Pancreas (tissue), 10 donors: ENCODE measurements at regions not wholly inside any gene's neighbourhood (a gene's known extent, or its start where the extent isn't known, plus 50 kb on each side); places are given as distances from the start of the nearest gene placed in this dataset.

Experiments used
- ATAC-seq, 4 donors: fragments of 200-7000 bp; cut with Tn5 transposase; one replicate each; pipeline versions ENCODE4 v1.8.0 to v1.9.1; 2020; ENCODE audit warnings: mild to moderate bottlenecking in 4 of 4, moderate library complexity in 4 of 4
- DNase-seq, 6 donors: peaks; one replicate each; pipeline ENCODE4 v3.0.0-alpha.2; 2020
- FAIRE-seq: peaks from 2 replicates; lab custom pipeline; 2012; peaks lifted over from hg19 to GRCh38; lab: Jason Lieb, UNC
- H3K27ac ChIP-seq, 4 donors: fragments of 200-600 bp; sonication (generic); 1 replicate in 3 of 4; 2 replicates in 1 of 4; pipeline versions ENCODE4 v1.5.0 to v1.8.0; 2020
- H3K27me3 ChIP-seq, 4 donors: fragments of 200-600 bp; one replicate each; pipeline ENCODE4 v1.8.0; 2021
- H3K36me3 ChIP-seq, 3 donors: fragments of 200-600 bp; sonication (generic) in 1 of 3; one replicate each; pipeline versions ENCODE4 v1.5.0 to v1.8.0; 2020 to 2021
- H3K4me1 ChIP-seq, 3 donors: fragments of 200-600 bp; one replicate each; pipeline ENCODE4 v1.8.0; 2021
- H3K4me3 ChIP-seq, 4 donors: fragments of 200-600 bp; sonication (generic) in 2 of 4; one replicate each; pipeline versions ENCODE4 v1.5.0 to v1.8.0; 2020 to 2021
- H3K9me3 ChIP-seq, 4 donors: fragments of 200-600 bp; one replicate each; pipeline ENCODE4 v1.8.0; 2021
- WGBS, 2 donors: extraction: QIAGEN DNeasy Blood & Tissue Kit; methylation state at CpG; one replicate each; pipeline ENCODE4 v1.1.7; 2013; 5-methylcytosine and 5-hydroxymethylcytosine counted together
- intact Hi-C, 3 donors: fragments of 100-400 bp; cut with DNase I; formaldehyde crosslinking; loops; one replicate each; pipeline versions ENCODE4 v1.11.1 to v1.14.2; 2022
- TF ChIP-seq, protein P1 (sequence below), 4 donors: fragments of 200-600 bp; sonication (generic) in 3 of 4; IDR thresholded peaks; one replicate each; pipeline versions ENCODE4 v1.5.0 to v1.8.0; 2021; ENCODE audit warnings: antibody characterized with exemption in 4 of 4
- donor health status: healthy with polysubstance abuse.
- donor health status: DM: no; HTN: no; CAD: no; lungs with moderate emphysema.
- donor health status: DM: no; HTN: no; CAD: no.
- donor health status: control.
- donor health status: control.
- donor health status: Bipolar disorder and iron deficiency.
- donor health status: DM: yes; HTN: yes; CAD: no.
- donor health status: DM: no; HTN: no; CAD: no.
- donor health status: DM: no; HTN: no; CAD: no.
- donor health status: DM: yes; HTN: yes; CAD: no.

DNA sequence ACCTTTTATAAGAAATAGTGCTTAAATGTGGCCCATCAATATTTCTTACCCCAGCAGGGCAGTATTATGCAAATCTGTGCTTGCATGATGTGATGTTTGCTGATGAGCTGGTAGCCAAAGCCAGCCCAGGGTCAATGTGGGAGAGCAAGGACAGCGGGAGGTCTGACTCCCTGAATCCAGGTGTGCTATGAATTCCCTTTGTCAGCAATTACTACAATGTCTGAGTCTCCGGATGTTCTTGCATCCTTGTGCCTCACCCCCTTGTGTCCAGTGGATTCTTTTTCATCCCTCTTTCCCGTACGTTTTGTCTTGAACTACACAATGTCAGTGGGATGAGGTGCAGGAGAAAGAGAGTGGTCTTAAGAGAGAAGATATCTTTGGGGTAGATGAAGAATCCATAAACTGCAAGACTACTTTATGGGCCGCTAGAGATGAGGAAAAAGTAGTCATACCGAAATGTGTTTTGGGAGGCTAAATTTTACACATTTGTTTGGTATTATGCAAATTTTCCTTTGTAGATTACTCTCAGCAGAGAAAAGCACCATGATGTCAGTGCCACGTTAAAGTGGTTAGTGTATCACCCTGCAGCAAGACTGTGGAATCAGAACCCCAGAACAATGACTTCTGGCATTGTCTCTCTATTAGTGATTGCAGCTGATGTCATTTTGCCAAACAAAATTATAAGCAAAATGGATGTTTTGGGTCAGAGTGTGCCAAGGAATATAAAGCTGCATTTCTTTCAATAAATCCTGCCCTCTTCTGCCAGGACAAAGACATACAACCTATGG is 53.5 kb upstream of the TSHZ3 start:
- no peaks in the 10 kb centered on the region for H3K9me3 ChIP-seq
- TF ChIP-seq, protein P1, sequence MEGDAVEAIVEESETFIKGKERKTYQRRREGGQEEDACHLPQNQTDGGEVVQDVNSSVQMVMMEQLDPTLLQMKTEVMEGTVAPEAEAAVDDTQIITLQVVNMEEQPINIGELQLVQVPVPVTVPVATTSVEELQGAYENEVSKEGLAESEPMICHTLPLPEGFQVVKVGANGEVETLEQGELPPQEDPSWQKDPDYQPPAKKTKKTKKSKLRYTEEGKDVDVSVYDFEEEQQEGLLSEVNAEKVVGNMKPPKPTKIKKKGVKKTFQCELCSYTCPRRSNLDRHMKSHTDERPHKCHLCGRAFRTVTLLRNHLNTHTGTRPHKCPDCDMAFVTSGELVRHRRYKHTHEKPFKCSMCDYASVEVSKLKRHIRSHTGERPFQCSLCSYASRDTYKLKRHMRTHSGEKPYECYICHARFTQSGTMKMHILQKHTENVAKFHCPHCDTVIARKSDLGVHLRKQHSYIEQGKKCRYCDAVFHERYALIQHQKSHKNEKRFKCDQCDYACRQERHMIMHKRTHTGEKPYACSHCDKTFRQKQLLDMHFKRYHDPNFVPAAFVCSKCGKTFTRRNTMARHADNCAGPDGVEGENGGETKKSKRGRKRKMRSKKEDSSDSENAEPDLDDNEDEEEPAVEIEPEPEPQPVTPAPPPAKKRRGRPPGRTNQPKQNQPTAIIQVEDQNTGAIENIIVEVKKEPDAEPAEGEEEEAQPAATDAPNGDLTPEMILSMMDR (IDR thresholded peaks at IDR 0.05) = no peak
- DNase-seq (no peak), FAIRE-seq (no peak), ATAC-seq (no peak)
- no peaks in the 10 kb centered on the region for H3K27me3 ChIP-seq
- no peak overlapping the region for H3K4me3 ChIP-seq
- no peak overlapping the region for H3K27ac ChIP-seq
- intact Hi-C loops = no loop called here
- no peaks in the 10 kb centered on the region for H3K4me1 ChIP-seq
- 49 to 60% methylated on average over 7 of the region's 7 CpGs for WGBS, 2 donors
- no peaks in the 10 kb centered on the region for H3K36me3 ChIP-seq

DNA sequence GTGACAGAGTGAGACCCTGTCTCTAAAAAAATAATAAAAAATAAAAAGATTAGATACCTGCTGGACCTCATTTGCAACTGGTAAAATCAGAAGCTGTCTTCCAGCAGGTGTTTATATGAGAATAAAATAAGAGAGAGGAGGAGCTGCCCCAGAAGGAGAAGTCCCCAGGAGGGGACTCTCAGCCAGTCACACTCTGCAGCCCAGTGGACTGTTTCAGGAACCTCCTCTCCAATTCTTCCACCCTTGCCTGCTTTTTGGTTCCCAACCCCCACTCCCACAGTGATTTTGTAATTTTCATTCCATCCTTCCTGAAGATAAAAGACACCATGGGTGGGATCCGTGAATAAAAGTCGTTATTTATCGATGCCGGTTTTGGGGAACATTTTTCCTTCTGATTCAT is 56.9 kb upstream of the TSHZ3 start:
- intact Hi-C loops = no loop called here
- DNase-seq = no peak
- Histone ChIP-seq H3K9me3 (no peaks in the 10 kb centered on the region), H3K36me3 (no peaks in the 10 kb centered on the region), H3K27me3 (no peaks in the 10 kb centered on the region), H3K4me3 (no peak overlapping the region), H3K27ac (no peak overlapping the region), H3K4me1 (no peaks in the 10 kb centered on the region)
- ATAC-seq = no peak
- WGBS, 2 donors = 77 to 81% methylated on average over 4 of the region's 4 CpGs
- TF ChIP-seq, protein P1 (IDR thresholded peaks at IDR 0.05) = no peak
- no peak for FAIRE-seq

DNA sequence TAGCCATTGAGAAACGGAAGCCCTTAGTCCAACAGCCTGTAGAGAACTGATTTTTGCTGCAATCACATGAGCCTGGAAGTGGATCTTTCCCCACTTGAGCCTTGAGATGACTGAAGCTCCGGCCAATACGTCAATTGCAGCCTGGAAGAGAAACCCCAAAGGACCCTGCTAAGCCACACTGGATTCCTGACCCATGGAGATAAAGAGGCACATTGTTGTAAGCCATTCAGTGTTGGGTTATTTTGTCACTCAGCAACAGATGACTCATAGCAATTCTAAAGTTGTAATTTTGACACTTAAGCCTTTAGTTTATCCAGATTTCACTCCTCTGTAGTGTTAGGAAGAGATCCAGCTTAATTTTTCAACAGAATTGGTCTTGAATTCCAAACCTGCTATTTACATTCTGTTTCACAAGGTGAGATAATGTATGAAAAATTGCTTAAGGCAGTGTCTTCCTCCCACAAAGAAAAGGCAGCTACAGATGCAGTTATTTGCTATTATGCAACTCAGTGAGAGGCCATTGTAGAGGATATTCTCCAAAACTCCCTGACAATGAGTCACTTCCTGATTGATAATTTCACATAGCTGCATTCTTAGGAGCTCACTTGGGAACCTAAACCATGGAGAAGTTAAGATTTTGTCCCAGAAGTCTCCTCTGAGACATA is 59.4 kb upstream of the TSHZ3 start:
- TF ChIP-seq, protein P1 (IDR thresholded peaks at IDR 0.05) = no peak
- peak in 3 of 4 donors; percentile 35 to 60 (median 40) for ATAC-seq
- Histone ChIP-seq H3K27me3 (no peaks in the 10 kb centered on the region), H3K27ac (no peak overlapping the region), H3K9me3 (no peaks in the 10 kb centered on the region), H3K4me1 (no peaks in the 10 kb centered on the region), H3K36me3 (no peaks in the 10 kb centered on the region), H3K4me3 (no peak overlapping the region)
- DNase-seq = no peak
- no peak for FAIRE-seq
- 62 to 71% methylated on average over 3 of the region's 3 CpGs for WGBS, 2 donors
- intact Hi-C loops = no loop called here

DNA sequence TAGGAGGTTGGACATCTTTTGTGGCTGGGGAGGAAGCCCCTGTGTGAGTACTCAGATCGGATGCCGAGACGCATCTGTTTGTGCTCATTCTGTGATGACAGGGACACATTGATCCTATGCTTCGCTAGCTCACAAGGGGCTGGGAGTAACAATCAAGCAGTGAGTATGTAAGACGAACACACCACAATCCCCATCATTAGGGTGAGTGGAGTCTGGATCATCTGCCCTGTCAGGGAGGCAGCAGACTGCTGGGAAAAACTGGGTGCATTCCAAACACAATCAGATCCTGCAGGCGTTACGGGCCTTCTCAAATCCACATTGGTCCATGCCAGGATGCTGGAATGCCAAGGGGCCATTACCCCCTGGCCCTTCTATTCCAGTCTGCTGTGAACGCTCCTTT is 64.1 kb upstream of the TSHZ3 start:
- 63 to 71% methylated on average over 8 of the region's 8 CpGs for WGBS, 2 donors
- no peak for FAIRE-seq
- no peak for ATAC-seq
- no peak for DNase-seq
- no peaks in the 10 kb centered on the region for H3K4me1 ChIP-seq
- TF ChIP-seq, protein P1 (IDR thresholded peaks at IDR 0.05) = no peak
- intact Hi-C loops = no loop called here
- H3K9me3 ChIP-seq = no peaks in the 10 kb centered on the region
- H3K27me3 ChIP-seq = no peaks in the 10 kb centered on the region
- H3K27ac ChIP-seq = no peak overlapping the region
- H3K4me3 ChIP-seq = no peak overlapping the region
- no peaks in the 10 kb centered on the region for H3K36me3 ChIP-seq

DNA sequence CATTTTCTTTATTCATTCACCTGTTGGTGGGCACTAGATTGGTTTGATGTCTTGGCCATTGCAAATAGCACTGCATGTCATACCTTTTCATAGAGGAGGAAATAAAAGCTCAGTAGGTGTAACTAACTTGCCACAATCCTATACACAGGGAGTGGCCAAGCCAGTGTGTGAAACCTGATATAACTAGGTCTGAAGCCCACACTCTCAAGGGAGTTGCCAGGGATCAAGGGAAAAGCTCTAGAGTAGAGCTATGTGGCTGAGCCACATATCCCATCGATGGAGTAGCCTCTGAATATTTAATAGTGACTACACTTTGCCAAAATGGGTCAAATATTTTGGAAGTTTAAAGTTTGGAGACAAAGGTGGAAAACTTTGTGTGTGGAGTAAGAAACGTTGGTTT is 66.1 kb upstream of the TSHZ3 start:
- no peak overlapping the region for H3K27ac ChIP-seq
- WGBS, 2 donors = 40 to 44% methylated on average over 2 of the region's 2 CpGs
- no peaks in the 10 kb centered on the region for H3K36me3 ChIP-seq
- no peak overlapping the region for H3K4me3 ChIP-seq
- H3K9me3 ChIP-seq = no peaks in the 10 kb centered on the region
- FAIRE-seq (no peak), ATAC-seq (no peak), DNase-seq (no peak)
- H3K4me1 ChIP-seq = no peaks in the 10 kb centered on the region
- TF ChIP-seq, protein P1 (IDR thresholded peaks at IDR 0.05) = no peak
- H3K27me3 ChIP-seq = peaks cover 0 to 9% (median 0%) of the 10 kb centered on the region in 4 donors
- intact Hi-C loops = no loop called here
